ENCODE measurements at regions not wholly inside any gene's neighbourhood (a gene's known extent, or its start where the extent isn't known, plus 50 kb on each side); places are given as distances from the start of the nearest gene placed in this dataset.

DNA sequence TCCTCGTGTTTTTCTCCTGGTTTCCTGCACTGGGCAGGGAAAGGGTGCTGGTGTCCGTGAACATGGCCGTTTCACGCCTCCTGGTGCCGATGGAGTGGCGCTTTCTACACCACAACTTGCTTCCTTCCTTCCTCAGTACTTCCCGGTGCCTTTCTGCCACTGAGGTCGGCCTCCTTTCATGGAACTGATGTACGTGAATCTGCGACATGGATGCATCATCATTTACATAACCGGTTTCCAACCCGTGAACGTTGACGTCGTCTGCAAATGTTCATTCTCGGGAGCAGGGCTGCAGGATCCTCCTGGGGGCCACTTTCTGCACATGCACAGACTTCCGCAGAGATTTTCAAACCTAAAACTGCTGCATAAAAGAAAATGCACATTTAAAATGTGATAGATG lies 474.4 kb downstream of the BRD1 start:
- TF ChIP-seq, protein P1, sequence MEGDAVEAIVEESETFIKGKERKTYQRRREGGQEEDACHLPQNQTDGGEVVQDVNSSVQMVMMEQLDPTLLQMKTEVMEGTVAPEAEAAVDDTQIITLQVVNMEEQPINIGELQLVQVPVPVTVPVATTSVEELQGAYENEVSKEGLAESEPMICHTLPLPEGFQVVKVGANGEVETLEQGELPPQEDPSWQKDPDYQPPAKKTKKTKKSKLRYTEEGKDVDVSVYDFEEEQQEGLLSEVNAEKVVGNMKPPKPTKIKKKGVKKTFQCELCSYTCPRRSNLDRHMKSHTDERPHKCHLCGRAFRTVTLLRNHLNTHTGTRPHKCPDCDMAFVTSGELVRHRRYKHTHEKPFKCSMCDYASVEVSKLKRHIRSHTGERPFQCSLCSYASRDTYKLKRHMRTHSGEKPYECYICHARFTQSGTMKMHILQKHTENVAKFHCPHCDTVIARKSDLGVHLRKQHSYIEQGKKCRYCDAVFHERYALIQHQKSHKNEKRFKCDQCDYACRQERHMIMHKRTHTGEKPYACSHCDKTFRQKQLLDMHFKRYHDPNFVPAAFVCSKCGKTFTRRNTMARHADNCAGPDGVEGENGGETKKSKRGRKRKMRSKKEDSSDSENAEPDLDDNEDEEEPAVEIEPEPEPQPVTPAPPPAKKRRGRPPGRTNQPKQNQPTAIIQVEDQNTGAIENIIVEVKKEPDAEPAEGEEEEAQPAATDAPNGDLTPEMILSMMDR (IDR thresholded peaks at IDR 0.05) = no peak
- TF ChIP-seq EP300 (IDR thresholded peaks at IDR 0.05) = no peak
- TF ChIP-seq POLR2A (IDR thresholded peaks at IDR 0.05) = no peak
- no peak for TF ChIP-seq POLR2AphosphoS5 (IDR thresholded peaks at IDR 0.05)
